ENCODE measurements at regions not wholly inside any gene's neighbourhood (a gene's known extent, or its start where the extent isn't known, plus 50 kb on each side); places are given as distances from the start of the nearest gene placed in this dataset.
"Not testable (repeated sequence)": the region's sequence is repeated elsewhere in the genome, so short reads cannot be mapped to it uniquely, and the experiment has no call there.

DNA sequence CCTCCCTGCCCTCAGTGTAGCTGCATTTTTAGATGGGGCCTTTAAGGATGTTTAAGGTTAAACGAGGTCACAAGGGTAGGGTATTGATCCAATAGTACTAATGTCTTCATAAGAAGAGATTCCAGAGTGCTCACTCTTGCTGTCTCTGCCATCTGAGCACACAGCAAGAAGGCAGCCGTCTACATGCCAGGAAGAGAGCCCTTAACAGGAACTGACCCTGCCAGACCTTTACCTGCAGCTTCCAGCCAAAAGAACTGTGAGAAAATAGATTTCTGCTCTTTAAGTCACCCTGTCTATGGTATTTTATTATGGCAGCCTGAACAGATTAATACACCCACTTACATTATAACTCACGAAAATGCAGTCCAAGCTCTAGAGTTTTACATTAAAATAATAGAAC lies 685.3 kb upstream of the MARCKS start:
- DNase-seq, result no peak

GRCh38 chr6:113172531-113172966 lies 684.6 kb upstream of the MARCKS start:
- DNase-seq, result no peak

GRCh38 chr6:113178349-113178748 lies 678.8 kb upstream of the MARCKS start:
- no peak for DNase-seq

- DNase-seq, result no peak
These were observed 676.0 kb upstream of the MARCKS start for GRCh38 chr6:113181164-113181563.

DNA sequence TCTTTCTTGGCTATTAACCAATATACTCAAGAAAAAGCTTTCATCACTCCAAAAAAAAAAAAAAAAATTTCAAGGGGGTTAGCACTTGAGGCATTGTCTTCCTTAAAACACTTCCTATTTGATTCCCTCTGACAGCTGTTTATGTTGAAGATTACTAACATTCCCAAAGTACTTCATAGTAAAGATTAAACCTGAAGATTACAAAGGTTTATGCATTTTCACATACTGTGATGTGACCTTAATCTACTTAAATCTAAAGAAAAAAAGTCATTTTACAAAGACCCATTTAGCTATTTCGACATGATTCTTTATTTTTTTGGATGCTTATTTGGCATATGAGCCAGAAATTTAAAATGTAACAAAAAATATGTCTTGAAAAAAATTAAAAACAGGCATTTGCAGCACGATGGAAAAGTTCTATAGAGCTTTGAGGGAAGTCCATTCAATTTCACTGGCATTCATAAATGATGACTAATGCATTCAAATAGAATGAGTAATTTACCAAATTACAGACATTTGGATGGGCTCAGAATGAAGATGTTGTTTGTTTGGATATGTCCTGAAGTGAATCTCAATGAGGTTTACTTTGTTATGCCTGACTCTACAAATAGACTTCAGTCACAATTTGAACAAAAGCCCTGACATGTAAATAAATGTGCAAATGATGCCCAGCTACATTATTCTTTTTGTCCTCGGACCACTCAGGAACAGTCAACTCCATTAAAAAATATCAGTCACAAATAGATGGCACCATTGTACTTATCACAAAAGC lies 674.6 kb upstream of the MARCKS start:
- DNase-seq, result no peak

DNA sequence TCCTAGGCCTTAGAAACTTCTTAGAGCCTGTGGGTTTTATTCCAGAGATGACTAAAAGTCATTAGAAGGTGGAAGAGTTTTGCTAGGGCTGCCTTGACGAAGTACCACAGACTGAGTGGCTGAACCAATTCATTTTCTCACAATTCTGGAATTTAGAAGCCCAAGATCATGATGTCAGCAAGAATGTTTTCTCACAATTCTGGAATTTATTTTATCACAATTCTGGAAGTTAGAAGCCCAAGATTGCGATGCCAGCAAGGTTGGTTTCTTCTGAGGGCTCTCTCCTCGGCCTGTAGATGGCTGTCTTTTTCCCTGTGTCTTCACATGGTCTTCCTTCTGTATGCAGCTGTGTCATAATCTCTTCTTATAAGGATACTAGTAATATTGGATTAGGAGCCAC lies 672.9 kb upstream of the MARCKS start:
- DNase-seq, result no peak

DNA sequence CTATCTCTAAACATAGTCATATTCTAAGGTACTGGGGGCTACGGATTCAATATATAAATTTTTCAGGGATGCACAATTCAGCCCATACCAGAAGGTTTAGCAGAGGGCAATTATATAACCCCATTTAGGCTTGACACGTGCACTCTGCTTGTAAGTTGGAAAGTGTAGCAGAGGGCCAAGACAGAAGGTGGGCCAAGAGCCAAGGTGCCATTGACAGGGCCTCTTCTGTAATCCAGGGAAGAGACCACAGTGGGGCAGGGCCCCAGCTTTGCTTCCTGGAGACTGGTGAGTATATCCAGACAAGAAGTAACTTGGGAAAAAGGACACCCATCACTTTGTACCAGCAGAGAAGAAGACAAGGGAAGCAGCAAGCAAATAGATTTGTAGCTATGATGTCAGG lies 672.4 kb upstream of the MARCKS start:
- no peak for DNase-seq

GRCh38 chr6:113185299-113185698 lies 671.8 kb upstream of the MARCKS start:
- DNase-seq, result no peak

- no peak for DNase-seq
These were observed 669.5 kb upstream of the MARCKS start for GRCh38 chr6:113187661-113188060.

DNA sequence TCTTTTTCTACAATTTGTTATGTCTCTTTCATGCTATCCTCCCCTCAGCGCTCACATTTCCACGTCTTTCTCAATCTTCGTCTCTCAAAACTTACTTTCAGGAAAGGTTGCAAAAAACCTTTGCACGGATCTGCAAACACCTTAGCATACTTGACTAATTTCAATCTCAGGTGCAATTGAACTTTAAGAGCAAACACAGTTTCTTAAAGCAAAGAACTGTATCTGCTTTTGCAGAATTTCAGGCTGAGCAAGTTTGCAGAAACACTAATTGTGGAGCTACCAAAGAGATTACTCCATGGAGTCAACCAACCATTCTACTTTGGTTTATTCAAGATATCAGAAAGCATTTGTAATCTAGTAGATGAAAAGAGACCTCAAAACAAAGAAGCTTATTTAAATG lies 668.2 kb upstream of the MARCKS start:
- DNase-seq, result no peak

DNA sequence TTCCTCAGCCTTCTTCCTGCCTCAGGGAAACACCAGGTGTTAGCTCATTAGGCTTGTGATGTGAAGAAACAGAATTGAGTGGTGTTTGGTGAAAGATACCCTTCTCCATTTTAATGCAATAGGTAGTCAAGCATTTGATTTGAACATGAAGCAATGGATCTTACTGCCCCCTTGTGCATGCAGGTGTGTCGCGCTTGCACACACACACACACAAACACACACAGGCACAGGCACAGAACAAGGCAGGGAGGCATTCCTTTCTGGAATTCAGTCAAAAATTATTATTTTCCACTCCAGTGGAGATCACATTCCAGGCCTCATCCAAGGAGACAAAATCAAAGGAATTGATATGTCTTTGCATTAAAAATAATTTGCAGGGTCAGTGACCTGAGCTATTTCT lies 667.0 kb upstream of the MARCKS start:
- DNase-seq, result no peak

DNA sequence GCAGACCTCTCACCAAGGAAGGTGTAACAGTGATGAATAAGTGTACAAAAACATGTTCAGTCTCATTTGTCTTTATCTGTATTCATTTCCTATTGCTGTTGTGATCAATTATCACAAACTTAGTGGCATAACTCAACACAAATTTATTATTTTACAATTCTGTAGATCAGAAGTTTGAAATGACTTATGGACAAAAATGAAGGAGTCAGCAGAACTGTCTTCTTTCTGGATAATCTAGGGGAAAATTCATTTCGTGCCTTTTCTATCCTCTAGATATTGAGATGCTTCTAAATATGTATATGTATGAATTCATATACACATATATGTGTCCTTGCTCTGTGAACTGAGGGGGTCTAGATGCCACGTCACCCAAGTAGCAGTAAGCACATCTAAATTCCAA lies 663.1 kb upstream of the MARCKS start:
- no peak for DNase-seq

GRCh38 chr6:113202852-113203714 lies 654.1 kb upstream of the MARCKS start:
- DNase-seq, result no peak

- DNase-seq, result no peak
These were observed 653.4 kb upstream of the MARCKS start for GRCh38 chr6:113203715-113204110.

DNA sequence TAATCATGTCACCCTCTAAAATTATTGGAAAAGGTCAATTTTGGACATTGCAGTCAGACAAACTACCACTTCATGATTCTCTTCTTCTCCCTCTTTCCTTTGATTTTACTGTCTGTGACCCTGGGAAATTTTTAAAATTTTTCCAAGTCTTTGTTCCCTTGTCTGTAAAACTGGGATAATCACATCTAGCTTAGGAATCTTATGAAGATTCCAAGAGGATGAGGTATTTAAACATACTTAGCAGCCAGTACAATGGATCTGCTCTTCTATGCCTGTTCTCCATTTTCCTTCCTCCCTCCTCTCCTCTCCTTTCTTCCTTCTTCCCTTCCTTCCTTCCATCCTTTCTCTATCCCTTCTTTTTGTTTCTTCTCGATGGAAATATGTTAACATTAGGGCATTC lies 651.6 kb upstream of the MARCKS start:
- DNase-seq, result no peak

DNA sequence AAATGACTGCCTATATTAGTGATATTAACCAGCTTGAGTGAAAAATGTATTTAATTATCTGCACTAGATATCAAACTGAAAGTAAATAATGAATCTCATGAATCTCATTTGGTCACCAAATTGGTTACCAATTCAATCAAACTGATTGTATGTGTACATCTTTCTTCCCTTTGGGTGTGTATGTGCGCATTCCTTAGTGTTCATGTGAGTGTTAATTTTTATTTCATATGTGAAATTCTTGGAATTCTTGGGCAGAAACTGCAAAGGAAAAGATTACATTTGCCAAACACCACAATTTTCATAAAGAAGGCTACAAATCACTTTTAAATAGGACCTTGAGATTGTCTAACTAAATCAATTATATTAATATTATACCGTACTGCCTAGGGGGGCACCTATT lies 648.4 kb upstream of the MARCKS start:
- no peak for DNase-seq

DNA sequence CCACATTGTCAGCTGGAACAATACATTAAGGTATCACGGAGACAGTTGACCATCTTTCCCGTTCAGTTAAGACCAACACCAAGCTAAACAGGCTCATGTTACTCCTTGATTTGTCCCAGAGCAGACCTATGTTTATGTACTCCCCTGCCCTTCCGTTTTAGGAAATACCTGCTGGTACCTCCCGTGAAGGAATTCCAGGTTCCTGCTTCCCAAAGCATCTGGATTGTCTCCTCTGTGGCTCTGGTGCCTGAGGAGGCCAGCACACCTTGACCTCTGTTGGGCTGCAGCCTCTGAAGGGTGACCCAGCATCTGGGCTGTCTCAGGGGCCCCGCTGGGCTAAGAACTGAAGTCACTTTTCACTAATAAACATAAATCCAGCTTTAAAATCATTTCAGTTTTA lies 647.8 kb upstream of the MARCKS start:
- no peak for DNase-seq

DNA sequence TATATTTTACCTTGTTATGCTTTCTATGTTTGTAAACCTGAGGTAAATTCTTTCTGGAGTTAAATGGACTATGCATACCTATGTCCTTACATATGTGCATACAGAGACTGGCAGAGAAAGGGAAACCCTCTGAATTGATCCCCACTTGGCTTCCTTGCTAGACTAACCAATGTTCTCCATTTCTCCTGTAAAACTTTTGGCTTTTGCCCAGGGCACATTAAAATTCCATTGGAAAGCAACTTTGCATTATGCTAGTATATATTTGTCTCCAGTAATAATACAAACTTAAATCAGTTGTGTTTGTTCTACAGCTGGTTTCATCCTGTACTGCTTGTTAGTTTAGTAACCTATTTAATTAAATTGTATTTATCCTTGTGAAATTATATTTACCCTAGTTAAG lies 646.0 kb upstream of the MARCKS start:
- DNase-seq, result no peak

GRCh38 chr6:113219783-113220182 lies 637.4 kb upstream of the MARCKS start:
- no peak for DNase-seq

DNA sequence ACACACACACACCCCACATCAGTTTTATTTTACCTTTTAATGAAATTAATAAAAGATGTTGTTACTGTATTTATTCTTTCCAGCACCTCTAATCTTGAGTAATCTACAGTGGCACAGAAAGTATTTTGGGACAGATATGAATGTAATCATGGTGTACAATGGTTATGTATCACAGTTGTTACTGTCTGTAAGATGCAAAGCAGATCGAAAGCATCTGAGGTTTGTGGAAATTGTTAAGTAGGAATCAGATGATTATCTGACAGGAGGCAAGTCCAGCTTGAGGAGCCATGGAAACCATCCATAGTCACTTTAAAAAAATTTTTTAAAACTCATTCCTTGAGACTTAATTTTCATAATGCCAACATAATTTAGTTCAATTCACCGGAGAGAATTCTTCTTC lies 636.3 kb upstream of the MARCKS start:
- DNase-seq, result no peak

GRCh38 chr6:113221850-113222249 lies 635.3 kb upstream of the MARCKS start:
- DNase-seq, result no peak

DNA sequence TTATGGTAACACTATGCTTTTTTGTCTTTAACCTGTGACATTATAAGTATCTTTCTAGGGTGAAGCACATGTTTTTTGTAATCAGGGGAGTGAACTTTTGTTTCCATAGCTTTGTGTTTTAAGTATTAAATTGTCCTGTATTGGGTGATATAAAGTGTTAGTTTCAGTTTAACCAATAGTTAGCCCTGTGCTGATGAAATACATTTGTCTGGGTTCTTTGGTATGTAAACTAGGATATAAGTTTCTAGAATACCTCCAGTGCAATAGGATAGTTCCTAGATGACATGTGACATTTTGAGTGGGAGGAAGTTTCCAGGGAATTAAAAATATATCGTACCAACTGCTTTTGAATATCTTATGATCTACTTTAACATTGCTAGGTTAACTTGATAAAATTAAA lies 611.0 kb upstream of the MARCKS start:
- no peak for DNase-seq

DNA sequence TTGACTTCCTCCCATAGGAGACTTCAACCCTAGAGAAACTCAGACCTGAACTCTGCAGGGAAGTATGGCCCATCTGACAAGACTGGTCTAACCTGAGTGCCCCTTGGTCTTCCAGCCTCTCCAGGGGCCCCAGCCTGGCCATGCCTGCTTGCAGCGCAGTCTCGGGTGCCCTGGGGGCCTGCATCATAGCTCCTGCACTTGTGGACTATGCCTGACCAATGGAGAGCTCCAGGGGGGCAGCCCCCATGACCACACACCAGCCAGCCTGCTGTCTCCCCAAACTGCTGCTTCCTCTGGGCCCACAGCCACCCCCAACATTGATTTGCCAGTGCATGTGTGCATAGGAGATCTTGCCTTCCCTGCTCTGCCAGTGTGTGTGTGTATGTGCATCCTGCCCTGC lies 608.6 kb upstream of the MARCKS start:
- no peak for DNase-seq

DNA sequence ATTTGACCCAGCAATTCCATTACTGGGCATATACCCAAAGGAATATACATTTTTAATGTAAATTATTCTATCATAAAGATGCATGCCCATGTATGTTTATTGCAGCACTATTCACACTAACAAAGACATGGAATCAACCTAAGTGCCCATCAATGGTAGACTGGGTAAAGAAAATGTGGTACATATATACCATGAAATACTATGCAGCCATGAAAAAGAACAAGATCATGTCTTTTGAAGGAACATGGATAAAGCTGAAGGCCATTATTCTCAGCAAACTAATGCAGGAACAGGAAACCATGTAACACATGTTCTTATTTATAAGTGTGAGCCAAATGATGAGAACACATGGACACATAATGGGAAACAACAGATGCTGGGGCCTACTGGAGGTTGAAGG lies 603.0 kb upstream of the MARCKS start:
- DNase-seq, result not testable (repeated sequence)
